ENCODE measurements at regions not wholly inside any gene's neighbourhood (a gene's known extent, or its start where the extent isn't known, plus 50 kb on each side); places are given as distances from the start of the nearest gene placed in this dataset.
A peak's percentile ranks its signal among the peaks of the same experiment; 100 is the strongest.

GRCh38 chr2:120958623-120959366, 223.1 kb downstream of the GLI2 start:
- DNase-seq (ENCODE audit: low spot score), result peak; percentile 34
- H3K4me2 ChIP-seq, result no peak overlapping the region
- no peaks in the 10 kb centered on the region for H3K9me2 ChIP-seq (replicated peaks; ENCODE audit: insufficient read depth)
- no peak for TF ChIP-seq EZH2phosphoT487 (IDR thresholded peaks at IDR 0.05; ENCODE audit: low read depth, severe bottlenecking, unreplicated experiment)
- peak; percentile 27 for TF ChIP-seq CTCF (IDR thresholded peaks at IDR 0.05; ENCODE audit: poor library complexity)
- H3K36me3 ChIP-seq (replicated peaks; ENCODE audit: insufficient read depth, low read depth), result no peaks in the 10 kb centered on the region
- 78% methylated on average over 16 of the region's 17 CpGs for WGBS (ENCODE audit: low lambda C conversion rate, missing lambda C conversion rate)
- no peak overlapping the region for H2AFZ ChIP-seq
- no peak overlapping the region for H3K4me3 ChIP-seq
- peak overlapping the region; percentile 55 for H3K27ac ChIP-seq
- no peaks in the 10 kb centered on the region for H3K4me1 ChIP-seq (ENCODE audit: insufficient read depth)
- H3K27me3 ChIP-seq, result no peaks in the 10 kb centered on the region
- no peaks in the 10 kb centered on the region for H3K79me2 ChIP-seq
- no peaks in the 10 kb centered on the region for H3K9me3 ChIP-seq (ENCODE audit: low read depth)
- no peaks in the 10 kb centered on the region for H4K20me1 ChIP-seq (ENCODE audit: insufficient read depth, poor library complexity, severe bottlenecking)

- DNase-seq (ENCODE audit: low spot score), result peak; percentile 39
- Histone ChIP-seq H3K27me3 (no peaks in the 10 kb centered on the region), H3K27ac (peak overlapping the region; percentile 55), H3K4me3 (no peak overlapping the region), H3K36me3 (replicated peaks; ENCODE audit: insufficient read depth, low read depth) (no peaks in the 10 kb centered on the region), H2AFZ (no peak overlapping the region), H3K79me2 (no peaks in the 10 kb centered on the region), H3K9me3 (ENCODE audit: low read depth) (no peaks in the 10 kb centered on the region), H3K4me2 (no peak overlapping the region), H3K9me2 (replicated peaks; ENCODE audit: insufficient read depth) (no peaks in the 10 kb centered on the region), H4K20me1 (ENCODE audit: insufficient read depth, poor library complexity, severe bottlenecking) (no peaks in the 10 kb centered on the region), H3K4me1 (ENCODE audit: insufficient read depth) (no peaks in the 10 kb centered on the region)
- TF ChIP-seq EZH2phosphoT487 (IDR thresholded peaks at IDR 0.05; ENCODE audit: low read depth, severe bottlenecking, unreplicated experiment) (no peak), CTCF (IDR thresholded peaks at IDR 0.05; ENCODE audit: poor library complexity) (no peak), EZH2 (IDR thresholded peaks at IDR 0.05; ENCODE audit: borderline replicate concordance) (no peak)
- WGBS (ENCODE audit: low lambda C conversion rate, missing lambda C conversion rate), result 77% methylated on average over 13 of the region's 13 CpGs
Observed at GRCh38 chr2:120959426-120959825, 223.8 kb downstream of the GLI2 start.

GRCh38 chr2:120960770-120961366, 225.2 kb downstream of the GLI2 start:
- no peaks in the 10 kb centered on the region for H3K27me3 ChIP-seq
- no peaks in the 10 kb centered on the region for H4K20me1 ChIP-seq (ENCODE audit: insufficient read depth, poor library complexity, severe bottlenecking)
- no peak overlapping the region for H3K27ac ChIP-seq
- no peak for DNase-seq (ENCODE audit: low spot score)
- H3K4me3 ChIP-seq, result no peak overlapping the region
- no peaks in the 10 kb centered on the region for H3K9me2 ChIP-seq (replicated peaks; ENCODE audit: insufficient read depth)
- no peaks in the 10 kb centered on the region for H3K4me1 ChIP-seq (ENCODE audit: insufficient read depth)
- no peak overlapping the region for H3K4me2 ChIP-seq
- no peaks in the 10 kb centered on the region for H3K79me2 ChIP-seq
- H2AFZ ChIP-seq, result no peak overlapping the region
- no peaks in the 10 kb centered on the region for H3K36me3 ChIP-seq (replicated peaks; ENCODE audit: insufficient read depth, low read depth)
- H3K9me3 ChIP-seq (ENCODE audit: low read depth), result no peaks in the 10 kb centered on the region
- WGBS (ENCODE audit: low lambda C conversion rate, missing lambda C conversion rate), result 88% methylated on average over 13 of the region's 13 CpGs
- no peak for TF ChIP-seq EZH2 (IDR thresholded peaks at IDR 0.05; ENCODE audit: borderline replicate concordance)
- no peak for TF ChIP-seq CTCF (IDR thresholded peaks at IDR 0.05; ENCODE audit: poor library complexity)
- TF ChIP-seq EZH2phosphoT487 (IDR thresholded peaks at IDR 0.05; ENCODE audit: low read depth, severe bottlenecking, unreplicated experiment), result no peak
